ENCODE measurements at regions not wholly inside any gene's neighbourhood (a gene's known extent, or its start where the extent isn't known, plus 50 kb on each side); places are given as distances from the start of the nearest gene placed in this dataset.

DNA sequence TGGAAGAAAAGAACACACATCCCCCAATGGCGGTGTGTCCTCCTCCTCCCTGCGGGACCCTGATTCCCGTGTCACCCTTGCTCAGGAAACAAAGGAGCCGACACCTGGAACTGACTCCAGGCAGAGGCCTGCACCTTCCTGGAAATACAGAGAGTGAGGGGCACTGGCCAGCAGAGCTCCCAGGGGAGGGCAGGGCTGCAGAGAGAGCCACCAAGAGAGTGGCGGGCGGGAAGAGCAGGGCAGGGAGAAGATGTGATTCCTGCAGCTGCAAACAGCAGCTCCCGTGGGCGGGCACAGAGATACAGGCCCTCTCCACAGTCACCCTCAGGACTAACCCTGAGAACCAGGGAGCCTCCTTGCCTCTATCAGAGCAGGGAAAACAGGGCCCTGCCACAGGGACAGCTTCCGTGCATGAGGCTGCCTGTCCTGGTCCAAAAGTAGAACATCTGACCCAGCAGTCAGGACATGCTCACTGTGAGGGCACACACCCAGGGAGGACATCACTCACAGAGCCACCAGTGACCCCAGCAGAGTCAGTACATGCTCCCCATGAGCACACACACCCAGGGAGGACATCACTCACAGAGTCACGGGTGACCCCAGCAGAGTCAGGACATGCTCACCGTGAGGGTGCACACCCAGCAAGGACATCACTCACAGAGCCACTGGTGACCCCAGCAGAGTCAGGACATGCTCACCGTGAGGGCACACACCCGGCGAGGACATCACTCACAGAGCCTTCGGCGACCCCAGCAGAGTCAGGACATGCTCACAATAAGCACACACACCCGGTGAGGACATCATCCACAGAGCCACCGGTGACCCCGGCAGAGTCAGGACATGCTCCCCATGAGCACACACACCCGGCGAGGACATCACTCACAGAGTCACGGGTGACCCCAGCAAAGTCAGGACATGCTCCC is 193.1 kb downstream of the DLL1 start:
- TF ChIP-seq, protein P1, sequence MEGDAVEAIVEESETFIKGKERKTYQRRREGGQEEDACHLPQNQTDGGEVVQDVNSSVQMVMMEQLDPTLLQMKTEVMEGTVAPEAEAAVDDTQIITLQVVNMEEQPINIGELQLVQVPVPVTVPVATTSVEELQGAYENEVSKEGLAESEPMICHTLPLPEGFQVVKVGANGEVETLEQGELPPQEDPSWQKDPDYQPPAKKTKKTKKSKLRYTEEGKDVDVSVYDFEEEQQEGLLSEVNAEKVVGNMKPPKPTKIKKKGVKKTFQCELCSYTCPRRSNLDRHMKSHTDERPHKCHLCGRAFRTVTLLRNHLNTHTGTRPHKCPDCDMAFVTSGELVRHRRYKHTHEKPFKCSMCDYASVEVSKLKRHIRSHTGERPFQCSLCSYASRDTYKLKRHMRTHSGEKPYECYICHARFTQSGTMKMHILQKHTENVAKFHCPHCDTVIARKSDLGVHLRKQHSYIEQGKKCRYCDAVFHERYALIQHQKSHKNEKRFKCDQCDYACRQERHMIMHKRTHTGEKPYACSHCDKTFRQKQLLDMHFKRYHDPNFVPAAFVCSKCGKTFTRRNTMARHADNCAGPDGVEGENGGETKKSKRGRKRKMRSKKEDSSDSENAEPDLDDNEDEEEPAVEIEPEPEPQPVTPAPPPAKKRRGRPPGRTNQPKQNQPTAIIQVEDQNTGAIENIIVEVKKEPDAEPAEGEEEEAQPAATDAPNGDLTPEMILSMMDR (conservative IDR thresholded peaks at IDR 0.05; ENCODE audit: low read depth in 2 of 2): no peak
- TF ChIP-seq EZH2 (IDR thresholded peaks at IDR 0.05; ENCODE audit: low read depth, unreplicated experiment) (no peak), ZNF114 (CRISPR knock-in tag; IDR thresholded peaks at IDR 0.05) (no peak), EZH2phosphoT487 (IDR thresholded peaks at IDR 0.05; ENCODE audit: unreplicated experiment) (no peak), ETS1 (IDR thresholded peaks at IDR 0.05) (no peak), REST (IDR thresholded peaks at IDR 0.05; ENCODE audit: unreplicated experiment) (no peak), NANOG (IDR thresholded peaks at IDR 0.05; ENCODE audit: borderline replicate concordance) (no peak), JUNB (IDR thresholded peaks at IDR 0.05; ENCODE audit: unreplicated experiment) (no peak)

All from GM23338 (cell line).